ENCODE measurements at regions not wholly inside any gene's neighbourhood (a gene's known extent, or its start where the extent isn't known, plus 50 kb on each side); places are given as distances from the start of the nearest gene placed in this dataset.

DNA sequence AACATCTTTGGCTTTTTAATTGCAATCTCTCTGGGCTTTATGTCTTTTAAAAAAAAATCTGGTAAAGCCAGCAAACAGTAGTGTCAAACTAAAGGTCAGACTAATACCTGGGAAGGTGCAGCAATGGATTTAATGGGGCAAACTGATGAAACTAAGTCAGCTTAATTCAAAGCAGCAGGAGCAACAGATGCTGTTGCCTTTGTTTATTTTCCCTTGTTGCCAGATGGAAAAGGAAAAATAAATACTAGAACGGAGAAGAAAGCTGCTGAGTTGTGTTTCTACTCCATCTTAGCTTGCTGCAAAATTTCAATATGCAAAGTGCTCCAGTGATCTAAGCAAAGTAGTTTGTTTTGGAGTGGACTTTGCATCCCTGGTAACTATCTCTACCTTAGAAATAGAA lies 1097.8 kb downstream of the PCDH17 start:
- H3K4me3 ChIP-seq (ENCODE audit: low read depth, low read length): no peak overlapping the region
- no peaks in the 10 kb centered on the region for H3K27me3 ChIP-seq
- no peaks in the 10 kb centered on the region for H3K4me1 ChIP-seq
- H3K9me3 ChIP-seq: no peaks in the 10 kb centered on the region
- no peaks in the 10 kb centered on the region for H3K36me3 ChIP-seq
- no peak for DNase-seq
- TF ChIP-seq, protein P1, sequence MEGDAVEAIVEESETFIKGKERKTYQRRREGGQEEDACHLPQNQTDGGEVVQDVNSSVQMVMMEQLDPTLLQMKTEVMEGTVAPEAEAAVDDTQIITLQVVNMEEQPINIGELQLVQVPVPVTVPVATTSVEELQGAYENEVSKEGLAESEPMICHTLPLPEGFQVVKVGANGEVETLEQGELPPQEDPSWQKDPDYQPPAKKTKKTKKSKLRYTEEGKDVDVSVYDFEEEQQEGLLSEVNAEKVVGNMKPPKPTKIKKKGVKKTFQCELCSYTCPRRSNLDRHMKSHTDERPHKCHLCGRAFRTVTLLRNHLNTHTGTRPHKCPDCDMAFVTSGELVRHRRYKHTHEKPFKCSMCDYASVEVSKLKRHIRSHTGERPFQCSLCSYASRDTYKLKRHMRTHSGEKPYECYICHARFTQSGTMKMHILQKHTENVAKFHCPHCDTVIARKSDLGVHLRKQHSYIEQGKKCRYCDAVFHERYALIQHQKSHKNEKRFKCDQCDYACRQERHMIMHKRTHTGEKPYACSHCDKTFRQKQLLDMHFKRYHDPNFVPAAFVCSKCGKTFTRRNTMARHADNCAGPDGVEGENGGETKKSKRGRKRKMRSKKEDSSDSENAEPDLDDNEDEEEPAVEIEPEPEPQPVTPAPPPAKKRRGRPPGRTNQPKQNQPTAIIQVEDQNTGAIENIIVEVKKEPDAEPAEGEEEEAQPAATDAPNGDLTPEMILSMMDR (IDR thresholded peaks at IDR 0.05; ENCODE audit: low read depth, low read length): no peak

DNA sequence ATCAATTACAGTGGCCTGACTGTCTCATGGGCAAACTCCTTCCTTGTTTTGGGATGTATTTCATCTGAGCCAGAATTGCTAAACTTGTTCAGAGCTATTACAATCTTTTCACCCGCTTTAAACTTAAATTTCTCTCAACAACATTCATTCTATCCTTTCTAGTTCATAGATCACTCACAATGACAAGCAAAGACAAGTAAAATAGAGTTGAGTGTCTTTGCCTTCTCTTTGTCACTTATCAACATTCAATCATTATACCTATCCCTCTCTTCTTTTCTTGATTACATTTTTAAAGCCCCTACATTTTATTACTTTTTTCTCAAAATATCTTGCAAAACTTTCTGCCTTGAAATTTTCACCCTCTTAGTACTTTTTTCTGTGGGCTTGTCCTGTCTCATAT lies 1113.1 kb downstream of the PCDH17 start:
- Histone ChIP-seq H3K9me3 (no peaks in the 10 kb centered on the region), H3K36me3 (no peaks in the 10 kb centered on the region), H3K27me3 (no peaks in the 10 kb centered on the region), H3K4me3 (ENCODE audit: low read depth, low read length) (no peak overlapping the region), H3K4me1 (no peaks in the 10 kb centered on the region)
- TF ChIP-seq, protein P1 (IDR thresholded peaks at IDR 0.05; ENCODE audit: low read depth, low read length): no peak
- no peak for DNase-seq

DNA sequence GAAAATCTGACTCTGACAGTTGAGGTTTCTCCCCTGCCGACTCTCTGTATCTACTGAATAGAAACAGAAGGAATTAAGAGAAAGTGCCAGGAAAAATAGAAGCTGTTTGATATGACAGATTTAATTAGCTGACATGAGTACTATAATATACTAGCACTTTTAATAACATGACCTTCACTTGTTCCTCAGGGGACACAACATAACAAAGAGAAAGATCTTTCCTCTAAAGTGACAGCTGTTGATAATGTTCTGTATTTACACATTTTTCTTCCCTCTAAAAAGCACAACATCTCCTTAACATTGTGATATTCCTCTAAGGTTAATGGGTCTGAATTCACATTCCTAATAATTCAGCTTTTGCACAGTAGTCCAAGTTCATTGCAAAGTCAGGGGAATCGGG lies 1136.0 kb downstream of the PCDH17 start:
- Histone ChIP-seq H3K36me3 (no peaks in the 10 kb centered on the region), H3K9me3 (no peaks in the 10 kb centered on the region), H3K27me3 (no peaks in the 10 kb centered on the region), H3K4me3 (ENCODE audit: low read depth, low read length) (no peak overlapping the region), H3K4me1 (no peaks in the 10 kb centered on the region)
- TF ChIP-seq, protein P1 (IDR thresholded peaks at IDR 0.05; ENCODE audit: low read depth, low read length): no peak
- DNase-seq: no peak

DNA sequence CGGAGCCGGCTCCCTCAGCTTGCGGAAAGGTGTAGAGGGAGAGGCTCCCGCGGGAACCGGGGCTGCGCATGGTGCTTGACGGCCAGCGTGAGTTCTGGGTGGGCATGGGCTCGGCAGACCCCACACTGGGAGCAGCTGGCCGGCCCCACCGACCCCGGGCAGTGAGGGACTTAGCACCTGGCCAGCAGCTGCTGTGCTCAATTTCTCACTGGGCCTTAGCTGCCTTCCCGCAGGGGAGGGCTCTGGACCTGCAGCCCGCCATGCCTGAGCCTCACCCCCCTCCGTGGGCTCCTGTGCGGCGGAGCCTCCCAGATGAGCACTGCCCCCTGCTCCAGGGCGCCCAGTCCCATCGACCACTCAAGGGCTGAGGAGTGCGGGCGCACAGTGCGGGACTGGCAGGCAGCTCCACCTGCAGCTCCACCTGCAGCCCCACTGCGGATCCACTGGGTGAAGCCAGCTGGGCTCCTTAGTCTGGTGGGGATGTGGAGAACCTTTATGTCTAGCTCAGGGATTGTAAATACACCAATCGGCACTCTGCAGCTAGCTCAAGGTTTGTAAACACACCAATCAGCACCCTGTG lies 1141.8 kb downstream of the PCDH17 start:
- Histone ChIP-seq H3K4me3 (ENCODE audit: low read depth, low read length) (no peak overlapping the region), H3K9me3 (no peaks in the 10 kb centered on the region; the same call in 1 of the 2 replicates), H3K27me3 (no peaks in the 10 kb centered on the region), H3K4me1 (no peaks in the 10 kb centered on the region), H3K36me3 (no peaks in the 10 kb centered on the region)
- TF ChIP-seq, protein P1 (IDR thresholded peaks at IDR 0.05; ENCODE audit: low read depth, low read length): no peak
- DNase-seq: no peak

DNA sequence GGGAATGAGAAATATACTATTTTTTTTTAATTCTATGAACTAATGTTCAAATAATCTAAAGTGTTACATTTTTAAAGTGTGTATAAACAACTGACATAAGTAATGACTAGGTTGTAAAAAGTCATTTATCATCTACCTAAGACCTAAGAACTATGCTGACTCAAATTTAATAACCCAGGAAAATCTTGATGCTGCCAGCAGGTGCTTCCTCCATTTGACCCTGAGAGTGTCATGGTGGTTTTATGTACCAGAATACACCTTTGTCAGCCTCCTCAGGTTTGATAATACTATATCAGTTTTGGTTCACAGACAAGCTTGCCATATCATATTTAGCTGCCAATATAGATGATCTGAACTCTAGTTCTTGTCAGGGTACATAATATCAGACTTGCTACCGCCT lies 1151.2 kb downstream of the PCDH17 start:
- Histone ChIP-seq H3K9me3 (no peaks in the 10 kb centered on the region), H3K27me3 (no peaks in the 10 kb centered on the region), H3K4me3 (ENCODE audit: low read depth, low read length) (no peak overlapping the region), H3K4me1 (no peaks in the 10 kb centered on the region), H3K36me3 (no peaks in the 10 kb centered on the region)
- DNase-seq: no peak
- TF ChIP-seq, protein P1 (IDR thresholded peaks at IDR 0.05; ENCODE audit: low read depth, low read length): no peak

DNA sequence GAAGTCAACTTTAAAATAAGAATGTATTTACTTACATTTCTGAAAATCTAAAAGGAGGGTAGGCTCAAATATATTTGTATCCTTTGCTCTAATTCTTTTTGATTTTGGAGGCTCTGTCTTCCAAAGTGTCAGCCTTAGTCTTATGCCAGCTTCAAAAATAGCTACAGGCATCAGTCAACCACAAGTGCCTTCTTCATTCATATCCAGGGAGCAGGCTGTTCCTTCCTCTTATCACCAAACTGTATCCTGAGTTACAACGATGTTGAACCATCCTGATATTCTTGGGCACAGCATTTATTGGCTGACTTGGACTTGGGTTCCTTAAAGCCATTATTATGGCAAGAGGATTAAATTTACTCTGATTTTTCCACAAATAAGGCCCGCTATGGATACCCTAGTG lies 1161.3 kb downstream of the PCDH17 start:
- Histone ChIP-seq H3K27me3 (no peaks in the 10 kb centered on the region), H3K4me1 (peaks cover 3% of the 10 kb centered on the region; the same call in 1 of the 2 replicates), H3K9me3 (no peaks in the 10 kb centered on the region; the same call in 1 of the 2 replicates), H3K36me3 (no peaks in the 10 kb centered on the region), H3K4me3 (ENCODE audit: low read depth, low read length) (no peak overlapping the region)
- DNase-seq: no peak
- TF ChIP-seq, protein P1 (IDR thresholded peaks at IDR 0.05; ENCODE audit: low read depth, low read length): no peak

Measured in BE2C (cell line).